ENCODE measurements at regions not wholly inside any gene's neighbourhood (a gene's known extent, or its start where the extent isn't known, plus 50 kb on each side); places are given as distances from the start of the nearest gene placed in this dataset.

GRCh38 chr9:105860516-105860915, 166.2 kb downstream of the TMEM38B start:
- no peak for TF ChIP-seq CTCF (IDR thresholded peaks at IDR 0.05; ENCODE audit: low read depth, low read length, missing control alignments)
- H3K4me3 ChIP-seq (replicated peaks; ENCODE audit: low read depth, low read length): no peak overlapping the region
- no peak for DNase-seq (ENCODE audit: extremely low read depth, low read depth)

GRCh38 chr9:105861972-105862371, 167.6 kb downstream of the TMEM38B start:
- TF ChIP-seq CTCF (IDR thresholded peaks at IDR 0.05; ENCODE audit: low read depth, low read length, missing control alignments): no peak
- DNase-seq (ENCODE audit: extremely low read depth, low read depth): no peak
- H3K4me3 ChIP-seq (replicated peaks; ENCODE audit: low read depth, low read length): no peak overlapping the region

DNA sequence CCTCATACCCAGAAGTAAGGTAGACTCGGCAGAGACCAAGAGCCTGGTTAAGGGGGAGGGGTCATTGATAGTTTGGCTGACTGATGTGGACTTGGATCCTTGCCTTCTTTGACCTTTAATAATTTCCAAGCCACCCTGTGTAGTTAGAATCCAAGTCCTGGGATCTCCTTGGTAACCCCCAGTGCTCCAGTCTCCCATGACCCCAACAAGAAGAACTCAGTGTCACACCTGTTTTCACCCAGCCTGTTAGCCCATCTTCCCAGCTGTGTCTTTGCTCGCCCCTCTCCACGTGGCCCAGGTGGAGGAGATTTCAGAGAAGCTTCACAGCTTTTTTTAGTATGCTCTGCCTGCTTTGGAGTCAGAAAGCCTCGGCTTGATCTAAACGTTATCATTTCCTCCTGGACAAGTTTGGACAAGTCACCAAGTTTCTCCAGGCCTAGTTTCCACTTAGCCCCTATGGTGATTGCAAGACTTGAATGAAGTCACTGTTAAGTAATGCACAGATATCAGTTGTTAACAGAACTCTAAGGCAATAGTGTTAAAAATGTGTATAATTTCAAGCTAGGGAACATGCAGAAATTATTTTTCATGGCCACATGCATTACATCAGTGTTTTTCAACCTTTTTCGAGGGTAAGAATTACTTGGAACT, 170.0 kb downstream of the TMEM38B start:
- no peak overlapping the region for H3K4me3 ChIP-seq (replicated peaks; ENCODE audit: low read depth, low read length)
- no peak for DNase-seq (ENCODE audit: extremely low read depth, low read depth)
- no peak for TF ChIP-seq CTCF (IDR thresholded peaks at IDR 0.05; ENCODE audit: low read depth, low read length, missing control alignments)

DNA sequence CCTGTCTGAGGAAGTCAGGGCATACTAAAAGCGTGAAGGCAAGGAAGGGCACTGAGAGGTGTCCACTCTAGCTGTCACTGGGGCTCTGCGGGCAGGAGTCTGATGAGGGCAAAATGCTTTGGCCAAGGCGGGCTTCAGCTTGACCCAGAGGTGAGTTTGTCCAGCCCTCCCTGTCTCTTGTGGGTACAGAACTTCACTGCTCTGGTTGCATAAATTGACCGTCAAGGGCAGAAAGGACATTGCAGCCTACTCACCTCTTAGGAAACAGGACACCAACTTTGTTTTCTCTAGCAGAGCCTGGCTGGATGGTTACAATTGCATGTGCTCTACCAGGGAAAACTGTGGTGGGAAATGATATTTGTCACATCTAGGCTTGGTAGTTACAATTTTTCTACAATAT, 170.9 kb downstream of the TMEM38B start:
- H3K4me3 ChIP-seq (replicated peaks; ENCODE audit: low read depth, low read length): no peak overlapping the region
- DNase-seq (ENCODE audit: extremely low read depth, low read depth): no peak
- TF ChIP-seq CTCF (IDR thresholded peaks at IDR 0.05; ENCODE audit: low read depth, low read length, missing control alignments): no peak

- TF ChIP-seq CTCF (IDR thresholded peaks at IDR 0.05; ENCODE audit: low read depth, low read length, missing control alignments): no peak
- no peak for DNase-seq (ENCODE audit: extremely low read depth, low read depth)
- no peak overlapping the region for H3K4me3 ChIP-seq (replicated peaks; ENCODE audit: low read depth, low read length)
Observed at GRCh38 chr9:105871540-105871939, 177.2 kb downstream of the TMEM38B start.

DNA sequence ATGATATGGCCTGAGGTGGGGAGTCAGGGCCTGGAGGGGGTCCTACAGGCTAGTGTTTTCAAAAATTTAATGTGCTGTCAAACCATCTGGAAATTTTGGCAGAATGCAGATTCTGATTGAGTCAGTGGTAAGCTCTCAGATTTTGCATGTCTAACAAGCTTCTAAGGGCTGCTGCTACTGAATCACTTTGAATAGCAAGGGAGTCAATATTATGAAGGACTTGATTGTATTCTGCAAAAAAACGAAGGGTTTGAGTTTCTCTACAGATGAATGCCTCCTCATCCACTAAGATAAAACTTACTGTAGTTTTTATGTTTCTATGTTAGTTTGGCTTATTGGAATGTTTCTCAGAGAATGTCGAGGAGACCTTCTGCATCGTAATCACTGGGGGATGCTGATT, 179.5 kb downstream of the TMEM38B start:
- no peak for DNase-seq (ENCODE audit: extremely low read depth, low read depth)
- no peak for TF ChIP-seq CTCF (IDR thresholded peaks at IDR 0.05; ENCODE audit: low read depth, low read length, missing control alignments)
- H3K4me3 ChIP-seq (replicated peaks; ENCODE audit: low read depth, low read length): no peak overlapping the region

DNA sequence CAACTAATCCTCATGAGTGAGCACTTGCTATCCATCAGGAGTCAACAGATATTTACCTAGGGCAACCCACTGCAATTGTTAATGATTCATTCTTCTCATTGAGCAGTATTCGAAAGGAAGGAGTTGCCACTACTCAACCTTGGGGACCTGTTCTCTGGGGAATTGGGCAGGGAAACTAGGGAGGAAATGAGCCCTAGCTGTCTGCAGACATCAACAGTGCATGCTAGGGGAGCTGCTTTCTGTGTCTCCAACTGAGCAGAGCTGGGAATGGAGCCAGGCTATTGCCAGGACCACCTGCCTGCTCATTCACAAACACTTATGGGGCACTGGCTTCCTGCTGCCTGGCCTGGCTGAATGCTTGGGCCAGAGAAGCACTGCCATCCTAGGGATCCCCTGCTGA, 183.4 kb downstream of the TMEM38B start:
- no peak overlapping the region for H3K4me3 ChIP-seq (replicated peaks; ENCODE audit: low read depth, low read length)
- TF ChIP-seq CTCF (IDR thresholded peaks at IDR 0.05; ENCODE audit: low read depth, low read length, missing control alignments): no peak
- DNase-seq (ENCODE audit: extremely low read depth, low read depth): no peak
